SK-N-DZ (cell line): ENCODE measurements at regions not wholly inside any gene's neighbourhood (a gene's known extent, or its start where the extent isn't known, plus 50 kb on each side); places are given as distances from the start of the nearest gene placed in this dataset.

Experiments used
- DNase-seq: peaks from one replicate; pipeline ENCODE4 v3.0.0-alpha.2; 2015; ENCODE audit warnings: low spot score

GRCh38 chr3:164267053-164267452 is 811.2 kb downstream of the SI start:
- DNase-seq = no peak

GRCh38 chr3:164250923-164251322 is 827.4 kb downstream of the SI start:
- DNase-seq = no peak

GRCh38 chr3:164236851-164237250 is 841.4 kb downstream of the SI start:
- DNase-seq = no peak

- no peak for DNase-seq
These were observed 842.8 kb downstream of the SI start for GRCh38 chr3:164235289-164236028.

GRCh38 chr3:164233951-164234350 is 844.3 kb downstream of the SI start:
- no peak for DNase-seq

- no peak for DNase-seq
These were observed 846.6 kb downstream of the SI start for GRCh38 chr3:164231718-164232117.

GRCh38 chr3:164230385-164231094 is 847.8 kb downstream of the SI start:
- no peak for DNase-seq

GRCh38 chr3:164224126-164224525 is 854.2 kb downstream of the SI start:
- no peak for DNase-seq

- DNase-seq = no peak
These were observed 856.1 kb downstream of the SI start for GRCh38 chr3:164222197-164222596.

GRCh38 chr3:164221297-164221696 is 857.0 kb downstream of the SI start:
- DNase-seq = no peak

GRCh38 chr3:164209363-164209762 is 868.9 kb downstream of the SI start:
- no peak for DNase-seq

- no peak for DNase-seq
These were observed 869.5 kb downstream of the SI start for GRCh38 chr3:164208821-164209220.

GRCh38 chr3:164208048-164208447 is 870.2 kb downstream of the SI start:
- DNase-seq = no peak

- no peak for DNase-seq
These were observed 878.1 kb downstream of the SI start for GRCh38 chr3:164200053-164200823.

- no peak for DNase-seq
These were observed 881.8 kb downstream of the SI start for GRCh38 chr3:164196477-164196876.

GRCh38 chr3:164194842-164195241 is 883.5 kb downstream of the SI start:
- no peak for DNase-seq

GRCh38 chr3:164192974-164193373 is 885.3 kb downstream of the SI start:
- no peak for DNase-seq

GRCh38 chr3:164190566-164190965 is 887.7 kb downstream of the SI start:
- no peak for DNase-seq

- DNase-seq = no peak
These were observed 892.2 kb downstream of the SI start for GRCh38 chr3:164186095-164186494.

GRCh38 chr3:164179110-164179774 is 899.1 kb downstream of the SI start:
- no peak for DNase-seq

- DNase-seq = no peak
These were observed 904.2 kb downstream of the SI start for GRCh38 chr3:164174059-164174458.

GRCh38 chr3:164155400-164155799 is 922.9 kb downstream of the SI start:
- DNase-seq = no peak
